PFSK-1 (cell line): ENCODE measurements at regions not wholly inside any gene's neighbourhood (a gene's known extent, or its start where the extent isn't known, plus 50 kb on each side); places are given as distances from the start of the nearest gene placed in this dataset.

Source experiments
- FOXP2 ChIP-seq: optimal IDR thresholded peaks from 2 replicates; pipeline ENCODE3; 2011; ENCODE audit warnings: borderline replicate concordance, control low read depth, inconsistent platforms; ENCODE audit not compliant: insufficient read depth; ENCODE audit errors: extremely low read length, extremely low read depth
- POLR2AphosphoS5 ChIP-seq: IDR thresholded peaks from 2 replicates; pipeline ENCODE4 v1.6.1; 2012; ENCODE audit warnings: low read depth, mild to moderate bottlenecking, control low read depth, low read length, moderate library complexity
- SIN3A ChIP-seq: IDR thresholded peaks from 2 replicates; pipeline ENCODE4 v1.6.1; 2012; ENCODE audit warnings: mild to moderate bottlenecking, low read length, moderate library complexity, borderline replicate concordance; ENCODE audit not compliant: insufficient read depth
- TAF1 ChIP-seq: IDR thresholded peaks from 2 replicates; pipeline ENCODE4 v1.6.1; 2012; ENCODE audit warnings: low read length, control low read depth, borderline replicate concordance; ENCODE audit not compliant: insufficient read depth
- TF ChIP-seq, protein P1 (sequence below), 2 experiments: IDR thresholded peaks; 2 replicates each; pipeline versions ENCODE4 v1.6.1 to v1.8.0; 2011 to 2012; ENCODE audit warnings: low read depth in 2 of 2, low read length in 2 of 2, control low read depth in 1 of 2, inconsistent platforms in 1 of 2, mild to moderate bottlenecking in 1 of 2, moderate library complexity in 1 of 2; ENCODE audit not compliant: insufficient read depth in 1 of 2

DNA sequence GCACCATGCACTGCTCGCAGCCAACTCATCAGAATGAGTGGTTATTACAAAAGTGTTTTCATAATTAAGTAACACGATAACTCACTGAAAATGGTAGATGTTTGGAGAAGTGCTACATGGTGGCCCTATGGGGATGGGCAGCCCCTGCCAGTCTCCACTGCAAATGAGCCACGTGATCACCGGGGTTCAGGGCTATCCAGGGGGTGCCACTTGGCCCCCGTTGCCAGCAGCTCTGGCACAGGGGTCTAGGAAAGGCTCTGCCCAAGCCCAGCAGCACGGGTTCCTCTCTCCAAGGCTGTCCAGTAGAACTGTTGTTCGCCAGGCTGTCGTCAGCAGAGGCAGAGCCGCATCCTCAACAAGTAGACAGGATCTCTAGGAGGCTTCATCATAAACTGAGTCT, 382.1 kb upstream of the B3GAT1 start:
- TF ChIP-seq SIN3A (no peak), POLR2AphosphoS5 (no peak), FOXP2 (no peak), TAF1 (no peak)
- TF ChIP-seq, protein P1, sequence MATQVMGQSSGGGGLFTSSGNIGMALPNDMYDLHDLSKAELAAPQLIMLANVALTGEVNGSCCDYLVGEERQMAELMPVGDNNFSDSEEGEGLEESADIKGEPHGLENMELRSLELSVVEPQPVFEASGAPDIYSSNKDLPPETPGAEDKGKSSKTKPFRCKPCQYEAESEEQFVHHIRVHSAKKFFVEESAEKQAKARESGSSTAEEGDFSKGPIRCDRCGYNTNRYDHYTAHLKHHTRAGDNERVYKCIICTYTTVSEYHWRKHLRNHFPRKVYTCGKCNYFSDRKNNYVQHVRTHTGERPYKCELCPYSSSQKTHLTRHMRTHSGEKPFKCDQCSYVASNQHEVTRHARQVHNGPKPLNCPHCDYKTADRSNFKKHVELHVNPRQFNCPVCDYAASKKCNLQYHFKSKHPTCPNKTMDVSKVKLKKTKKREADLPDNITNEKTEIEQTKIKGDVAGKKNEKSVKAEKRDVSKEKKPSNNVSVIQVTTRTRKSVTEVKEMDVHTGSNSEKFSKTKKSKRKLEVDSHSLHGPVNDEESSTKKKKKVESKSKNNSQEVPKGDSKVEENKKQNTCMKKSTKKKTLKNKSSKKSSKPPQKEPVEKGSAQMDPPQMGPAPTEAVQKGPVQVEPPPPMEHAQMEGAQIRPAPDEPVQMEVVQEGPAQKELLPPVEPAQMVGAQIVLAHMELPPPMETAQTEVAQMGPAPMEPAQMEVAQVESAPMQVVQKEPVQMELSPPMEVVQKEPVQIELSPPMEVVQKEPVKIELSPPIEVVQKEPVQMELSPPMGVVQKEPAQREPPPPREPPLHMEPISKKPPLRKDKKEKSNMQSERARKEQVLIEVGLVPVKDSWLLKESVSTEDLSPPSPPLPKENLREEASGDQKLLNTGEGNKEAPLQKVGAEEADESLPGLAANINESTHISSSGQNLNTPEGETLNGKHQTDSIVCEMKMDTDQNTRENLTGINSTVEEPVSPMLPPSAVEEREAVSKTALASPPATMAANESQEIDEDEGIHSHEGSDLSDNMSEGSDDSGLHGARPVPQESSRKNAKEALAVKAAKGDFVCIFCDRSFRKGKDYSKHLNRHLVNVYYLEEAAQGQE (IDR thresholded peaks at IDR 0.05; ENCODE audit: insufficient read depth in 1 of 2, low read depth in 2 of 2, low read length in 2 of 2): no peak

DNA sequence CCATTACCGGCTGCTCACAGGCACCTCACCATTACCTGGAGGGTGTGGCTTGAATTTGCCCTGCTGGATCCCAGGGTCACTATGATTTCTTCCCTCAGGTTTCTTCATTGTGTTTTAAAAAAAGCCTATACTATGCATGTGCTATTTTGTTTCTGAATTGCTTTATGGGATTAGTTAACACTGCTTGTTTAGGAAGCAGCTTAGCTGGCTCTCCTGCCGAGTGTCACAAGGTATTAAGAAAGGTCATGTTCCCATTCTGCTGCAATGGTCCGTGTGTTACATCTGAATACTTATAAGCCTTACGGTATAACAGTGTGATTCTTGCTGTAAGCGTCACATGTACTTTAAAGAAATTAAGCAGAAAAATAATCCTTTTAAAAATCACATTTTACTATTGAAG, 380.6 kb upstream of the B3GAT1 start:
- TF ChIP-seq, protein P1 (IDR thresholded peaks at IDR 0.05; ENCODE audit: insufficient read depth in 1 of 2, low read depth in 2 of 2, low read length in 2 of 2): no peak
- TF ChIP-seq FOXP2 (no peak), TAF1 (no peak), SIN3A (no peak), POLR2AphosphoS5 (no peak)

DNA sequence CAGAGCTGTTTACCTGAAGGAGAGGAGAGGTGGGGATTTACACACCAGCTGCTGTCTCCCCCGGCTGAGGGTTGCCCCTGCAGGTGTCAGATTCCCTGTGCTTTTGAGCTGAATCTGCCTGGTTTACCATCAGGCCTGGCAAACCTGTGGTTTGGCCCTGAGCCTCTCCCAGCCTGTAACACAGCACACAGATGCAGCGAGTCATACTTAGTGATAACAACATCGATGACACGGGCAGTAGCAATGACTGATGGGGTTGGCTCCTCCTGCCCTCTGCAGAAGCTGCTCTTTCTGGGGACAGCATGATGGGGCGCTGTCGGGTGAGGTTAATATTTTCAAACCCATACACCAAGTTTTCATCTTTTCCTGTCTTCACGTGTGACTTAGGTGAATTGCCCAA, 380.0 kb upstream of the B3GAT1 start:
- TF ChIP-seq SIN3A (no peak), POLR2AphosphoS5 (no peak), FOXP2 (no peak), TAF1 (no peak)
- TF ChIP-seq, protein P1 (IDR thresholded peaks at IDR 0.05; ENCODE audit: insufficient read depth in 1 of 2, low read depth in 2 of 2, low read length in 2 of 2): no peak

DNA sequence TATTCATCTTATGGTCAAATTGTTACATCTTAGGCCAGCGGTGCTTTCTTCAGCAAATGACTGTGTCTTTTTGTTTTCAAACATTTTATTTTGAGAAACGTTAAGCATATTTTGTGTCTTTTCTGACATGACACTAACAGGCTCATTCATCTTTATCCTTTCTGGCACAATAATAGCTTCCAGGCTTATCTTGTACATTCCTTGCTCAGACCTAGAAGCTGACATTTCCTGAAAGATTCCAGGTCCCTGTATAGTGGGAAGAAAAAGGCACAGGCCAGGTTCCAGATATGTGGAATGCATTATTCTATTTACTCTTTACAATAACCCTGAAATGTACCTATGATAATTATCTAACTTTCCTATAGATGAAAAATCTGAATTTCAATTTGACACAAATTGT, 379.1 kb upstream of the B3GAT1 start:
- TF ChIP-seq, protein P1 (IDR thresholded peaks at IDR 0.05; ENCODE audit: insufficient read depth in 1 of 2, low read depth in 2 of 2, low read length in 2 of 2): no peak
- TF ChIP-seq SIN3A (no peak), POLR2AphosphoS5 (no peak)

DNA sequence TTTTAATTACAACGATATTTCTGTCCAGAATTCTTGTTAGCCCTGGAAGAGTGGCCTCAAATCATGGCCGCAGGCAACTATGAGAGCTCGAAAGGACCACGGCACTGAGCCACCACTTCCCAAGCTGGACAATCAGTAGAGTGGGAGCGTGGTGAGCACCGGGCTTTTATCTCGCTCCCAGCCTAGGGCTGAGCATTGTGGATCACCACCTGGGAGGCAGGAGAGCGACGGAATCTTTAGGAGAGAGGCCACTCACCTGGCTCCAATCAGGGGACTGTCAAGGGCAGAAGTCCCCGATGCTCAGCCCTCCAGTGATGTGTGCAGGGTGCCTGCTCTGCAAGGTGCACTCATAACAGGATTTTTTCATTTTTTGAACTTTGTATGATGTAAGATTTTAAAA, 377.1 kb upstream of the B3GAT1 start:
- TF ChIP-seq, protein P1 (IDR thresholded peaks at IDR 0.05; ENCODE audit: insufficient read depth in 1 of 2, low read depth in 2 of 2, low read length in 2 of 2): no peak
- TF ChIP-seq FOXP2 (no peak), SIN3A (no peak), POLR2AphosphoS5 (no peak), TAF1 (no peak)
